GM12878 (cell line): ENCODE measurements at regions not wholly inside any gene's neighbourhood (a gene's known extent, or its start where the extent isn't known, plus 50 kb on each side); places are given as distances from the start of the nearest gene placed in this dataset.

Experiments
- ATAC-seq: fragments of 200-7000 bp; cut with Tn5 transposase; 3 replicates; pipeline ENCODE4 v1.9.1; 2020; ENCODE audit warnings: mild to moderate bottlenecking, moderate library complexity
- BruUV-seq: library from RNA; stranded (reverse); fragments of 400-500 nt; replicated peaks from 2 replicates; lab custom pipeline; 2021; lab: Mats Ljungman, UMichigan
- CTCF ChIA-PET: fragments of 300-600 bp; sonication (Branson Sonifier 250); formaldehyde crosslinking; extraction: SDS; loops from one replicate; lab custom pipeline; 2021; ENCODE audit warnings: inconsistent platforms; lab: Yijun Ruan, JAX
- POLR2A ChIA-PET: fragments of 350-600 bp; formaldehyde crosslinking; extraction: SDS; loops from one replicate; lab custom pipeline; 2021; ENCODE audit warnings: inconsistent platforms; lab: Charles Lee
- RAD21 ChIA-PET: fragments of 300-600 bp; sonication (Branson Sonifier 250); formaldehyde crosslinking; loops from one replicate; lab custom pipeline; 2023; ENCODE audit warnings: antibody characterized with exemption; ENCODE audit not compliant: unreplicated experiment; lab: Charles Lee
- SMC1A ChIA-PET: fragments of 300-600 bp; sonication (Branson Sonifier 250); formaldehyde crosslinking; loops from one replicate; lab custom pipeline; 2023; ENCODE audit not compliant: unreplicated experiment, uncharacterized antibody; lab: Charles Lee
- DNase-seq: peaks from one replicate; pipeline ENCODE4 v3.0.0-alpha.2; 2011; ENCODE audit warnings: low read depth, low spot score
- FAIRE-seq: peaks from 3 replicates; lab custom pipeline; 2011; peaks lifted over from hg19 to GRCh38; lab: Jason Lieb, UNC
- H2AFZ ChIP-seq: 2 replicates; pipeline ENCODE4 v1.6.0; 2011; ENCODE audit warnings: low read depth, low read length, control low read depth; ENCODE audit not compliant: control insufficient read depth
- H3K27ac ChIP-seq: 2 replicates; pipeline ENCODE4 v1.5.1; 2011; ENCODE audit warnings: control low read depth; ENCODE audit not compliant: control insufficient read depth, insufficient read depth
- H3K27me3 ChIP-seq, 2 experiments: replicated peaks in 1 of 2; 2 replicates each; pipeline versions ENCODE4 v1.6.0 to v1.6.1; 2011; ENCODE audit warnings: low read length in 1 of 2; ENCODE audit not compliant: control insufficient read depth in 2 of 2, insufficient read depth in 2 of 2
- H3K36me3 ChIP-seq, 2 experiments: 2 replicates each; pipeline ENCODE4 v1.5.1; 2011; ENCODE audit warnings: low read length in 1 of 2; ENCODE audit not compliant: control insufficient read depth in 2 of 2, insufficient read depth in 2 of 2
- H3K4me1 ChIP-seq: 2 replicates; pipeline ENCODE4 v1.6.1; 2011; ENCODE audit warnings: mild to moderate bottlenecking, low read length, moderate library complexity, mixed read lengths; ENCODE audit not compliant: control insufficient read depth, insufficient read depth
- H3K4me2 ChIP-seq: 2 replicates; pipeline ENCODE4 v1.6.0; 2011; ENCODE audit warnings: control low read depth; ENCODE audit not compliant: control insufficient read depth, insufficient read depth
- H3K4me3 ChIP-seq: fragments of 200-600 bp; sonication (generic); 2 replicates; pipeline ENCODE4 v1.5.1; 2016
- H3K79me2 ChIP-seq: 2 replicates; pipeline ENCODE4 v1.6.0; 2011; ENCODE audit warnings: low read length; ENCODE audit not compliant: control insufficient read depth, insufficient read depth
- H3K9ac ChIP-seq: 2 replicates; pipeline ENCODE4 v1.8.0; 2011; ENCODE audit warnings: low read length, control low read depth, mixed read lengths; ENCODE audit not compliant: control insufficient read depth, insufficient read depth
- H3K9me3 ChIP-seq: replicated peaks from 3 replicates; pipeline ENCODE4 v1.5.1; 2011; ENCODE audit warnings: mild to moderate bottlenecking, low read length; ENCODE audit not compliant: control insufficient read depth, insufficient read depth
- H4K20me1 ChIP-seq: 2 replicates; pipeline ENCODE4 v1.6.0; 2011; ENCODE audit not compliant: control insufficient read depth, insufficient read depth
- BHLHE40 ChIP-seq, 2 experiments: fragments of 450-650 bp in 1 of 2; IDR thresholded peaks; 2 replicates each; pipeline ENCODE4 v1.6.1; 2011 to 2017; ENCODE audit warnings: low read depth in 2 of 2, borderline replicate concordance in 1 of 2, improper control_type of control experiment in 1 of 2, low read length in 1 of 2, mild to moderate bottlenecking in 1 of 2
- ESRRA ChIP-seq: IDR thresholded peaks from 2 replicates; pipeline ENCODE4 v1.6.1; 2012; ENCODE audit warnings: mild to moderate bottlenecking, low read length, improper control_type of control experiment
- IKZF2 ChIP-seq, 2 experiments: fragments of 450-650 bp; IDR thresholded peaks; 2 replicates each; pipeline ENCODE4 v1.6.1; 2017; ENCODE audit warnings: mild to moderate bottlenecking in 2 of 2, moderate library complexity in 2 of 2
- NFIC ChIP-seq: IDR thresholded peaks from 2 replicates; pipeline ENCODE4 v1.6.1; 2012; ENCODE audit warnings: low read depth, mild to moderate bottlenecking, inconsistent platforms, low read length, moderate library complexity
- PAX5 ChIP-seq: IDR thresholded peaks from 2 replicates; pipeline ENCODE4 v1.6.1; 2011; ENCODE audit warnings: low read depth, low read length, borderline replicate concordance
- RBBP5 ChIP-seq: fragments of 200-600 bp; sonication (generic); conservative IDR thresholded peaks from 2 replicates; pipeline ENCODE4 v1.6.1; 2016
- SPI1 ChIP-seq: IDR thresholded peaks from 2 replicates; pipeline ENCODE4 v1.6.1; 2011; ENCODE audit warnings: low read depth, mild to moderate bottlenecking, low read length, moderate library complexity, borderline replicate concordance; ENCODE audit not compliant: insufficient read depth
- SREBF1 ChIP-seq: IDR thresholded peaks from 2 replicates; pipeline ENCODE4 v1.6.1; 2012; ENCODE audit warnings: mild to moderate bottlenecking, low read length
- WRNIP1 ChIP-seq: IDR thresholded peaks from 2 replicates; pipeline ENCODE4 v1.6.1; 2011; ENCODE audit warnings: low read depth, low read length, improper control_type of control experiment, borderline replicate concordance
- WGBS: methylation state at CpG from one replicate; pipeline ENCODE4 v1.1.6; 2016; ENCODE audit warnings: low lambda C conversion rate; ENCODE audit not compliant: insufficient replicate concordance, insufficient coverage; ENCODE audit errors: missing lambda C conversion rate; 5-methylcytosine and 5-hydroxymethylcytosine counted together
- in situ Hi-C: fragments of 300-500 bp; cut with MboI; formaldehyde crosslinking; loops from 9 replicates; pipeline ENCODE4 v1.14.3; 2018; ENCODE audit warnings: mixed read lengths
- intact Hi-C: fragments of 100-400 bp; cut with micrococcal nuclease; formaldehyde crosslinking; loops from one replicate; pipeline ENCODE4 v1.14.2; 2022; ENCODE audit not compliant: unreplicated experiment
- TF ChIP-seq, protein P1 (sequence below): fragments of 450-650 bp; conservative IDR thresholded peaks from 2 replicates; pipeline ENCODE4 v1.6.1; 2017; ENCODE audit warnings: mild to moderate bottlenecking, moderate library complexity

DNA sequence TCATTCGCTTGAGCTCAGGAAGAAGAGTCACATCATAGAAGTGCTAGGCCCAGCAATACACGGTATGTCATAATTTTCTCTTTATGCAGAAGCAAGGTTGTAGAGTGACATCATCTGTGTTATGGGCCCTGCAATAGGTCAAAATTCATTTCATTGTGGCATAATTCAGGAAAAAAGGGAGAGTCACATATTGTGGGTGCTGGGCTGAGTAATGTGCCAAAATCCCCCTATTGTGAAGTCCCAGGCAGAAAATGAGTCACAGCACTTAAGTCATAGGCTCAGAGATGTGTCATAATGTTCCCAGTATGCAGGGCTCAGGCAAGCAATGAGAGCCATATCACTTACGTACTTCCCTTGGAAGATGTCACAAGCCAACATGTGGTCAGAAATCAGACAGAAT, 1092.6 kb upstream of the AMELY start:
- ATAC-seq (no peak), FAIRE-seq (no peak), DNase-seq (no peak)
- no CpG with 5 or more reads among the region's 3 CpGs for WGBS
- no peaks in the 10 kb centered on the region for H3K4me1 ChIP-seq
- H3K9me3 ChIP-seq: no peaks in the 10 kb centered on the region
- no peaks in the 10 kb centered on the region for H3K36me3 ChIP-seq
- ChIA-PET RAD21 (no interaction called here), POLR2A (no interaction called here), CTCF (no interaction called here), SMC1A (no interaction called here)
- H3K4me3 ChIP-seq: no peak overlapping the region
- no peaks in the 10 kb centered on the region for H3K27me3 ChIP-seq
- no peak overlapping the region for H3K4me2 ChIP-seq
- no peaks in the 10 kb centered on the region for H3K79me2 ChIP-seq
- H2AFZ ChIP-seq: no peak overlapping the region
- no peaks in the 10 kb centered on the region for H4K20me1 ChIP-seq
- in situ Hi-C loops: no loop called here
- no TSS peak for BruUV-seq
- intact Hi-C loops: no loop called here
- H3K27ac ChIP-seq: no peak overlapping the region
- no peak overlapping the region for H3K9ac ChIP-seq
- TF ChIP-seq SPI1 (no peak), WRNIP1 (no peak), RBBP5 (no peak), NFIC (no peak), PAX5 (no peak), BHLHE40 (IDR thresholded peaks at IDR 0.05; ENCODE audit: borderline replicate concordance in 1 of 2, low read depth in 2 of 2, low read length in 1 of 2) (no peak), SREBF1 (no peak), ESRRA (no peak), IKZF2 (IDR thresholded peaks at IDR 0.05) (no peak)
- TF ChIP-seq, protein P1, sequence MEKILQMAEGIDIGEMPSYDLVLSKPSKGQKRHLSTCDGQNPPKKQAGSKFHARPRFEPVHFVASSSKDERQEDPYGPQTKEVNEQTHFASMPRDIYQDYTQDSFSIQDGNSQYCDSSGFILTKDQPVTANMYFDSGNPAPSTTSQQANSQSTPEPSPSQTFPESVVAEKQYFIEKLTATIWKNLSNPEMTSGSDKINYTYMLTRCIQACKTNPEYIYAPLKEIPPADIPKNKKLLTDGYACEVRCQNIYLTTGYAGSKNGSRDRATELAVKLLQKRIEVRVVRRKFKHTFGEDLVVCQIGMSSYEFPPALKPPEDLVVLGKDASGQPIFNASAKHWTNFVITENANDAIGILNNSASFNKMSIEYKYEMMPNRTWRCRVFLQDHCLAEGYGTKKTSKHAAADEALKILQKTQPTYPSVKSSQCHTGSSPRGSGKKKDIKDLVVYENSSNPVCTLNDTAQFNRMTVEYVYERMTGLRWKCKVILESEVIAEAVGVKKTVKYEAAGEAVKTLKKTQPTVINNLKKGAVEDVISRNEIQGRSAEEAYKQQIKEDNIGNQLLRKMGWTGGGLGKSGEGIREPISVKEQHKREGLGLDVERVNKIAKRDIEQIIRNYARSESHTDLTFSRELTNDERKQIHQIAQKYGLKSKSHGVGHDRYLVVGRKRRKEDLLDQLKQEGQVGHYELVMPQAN: no peak
